Mesenchymal stem cell (in vitro differentiated cells and primary cell): ENCODE measurements at regions not wholly inside any gene's neighbourhood (a gene's known extent, or its start where the extent isn't known, plus 50 kb on each side); places are given as distances from the start of the nearest gene placed in this dataset.

Experiments
- DNase-seq: peaks from one replicate; pipeline ENCODE4 v3.0.0-alpha.2; 2013
- H2AFZ ChIP-seq: one replicate; pipeline ENCODE4 v1.6.1; 2013; ENCODE audit warnings: low read depth, mild to moderate bottlenecking, control low read depth, inconsistent platforms, low read length, moderate library complexity
- H2AK5ac ChIP-seq: 2 replicates; pipeline ENCODE4 v1.6.1; 2013; ENCODE audit warnings: low read length, moderate library complexity, mild to moderate bottlenecking, inconsistent platforms; ENCODE audit not compliant: severe bottlenecking
- H2BK120ac ChIP-seq: one replicate; pipeline ENCODE4 v1.6.1; 2013; ENCODE audit warnings: low read depth, mild to moderate bottlenecking, inconsistent platforms, low read length, moderate library complexity
- H2BK12ac ChIP-seq, 2 experiments: one replicate each; pipeline ENCODE4 v1.6.1; 2013; ENCODE audit warnings: inconsistent platforms in 2 of 2, low read length in 2 of 2, mild to moderate bottlenecking in 2 of 2, moderate library complexity in 2 of 2, control low read depth in 1 of 2
- H2BK15ac ChIP-seq: one replicate; pipeline ENCODE4 v1.6.1; 2013; ENCODE audit warnings: mild to moderate bottlenecking, low read depth, inconsistent platforms; ENCODE audit not compliant: poor library complexity, severe bottlenecking
- H2BK5ac ChIP-seq: 2 replicates; pipeline ENCODE4 v1.6.1; 2013; ENCODE audit warnings: low read depth, mild to moderate bottlenecking, low read length, control low read depth, inconsistent platforms; ENCODE audit not compliant: poor library complexity, severe bottlenecking
- H3K14ac ChIP-seq, 2 experiments: one replicate each; pipeline ENCODE4 v1.6.1; 2013; ENCODE audit warnings: inconsistent platforms in 2 of 2, low read length in 2 of 2, control low read depth in 1 of 2, mild to moderate bottlenecking in 1 of 2, moderate library complexity in 1 of 2
- H3K18ac ChIP-seq, 2 experiments: one replicate each; pipeline ENCODE4 v1.6.1; 2013; ENCODE audit warnings: inconsistent platforms in 2 of 2, low read length in 2 of 2, control low read depth in 1 of 2, low read depth in 1 of 2, mild to moderate bottlenecking in 1 of 2
- H3K23ac ChIP-seq, 2 experiments: one replicate each; pipeline ENCODE4 v1.6.1; 2013; ENCODE audit warnings: inconsistent platforms in 2 of 2, low read length in 2 of 2, mild to moderate bottlenecking in 2 of 2, moderate library complexity in 2 of 2, control low read depth in 1 of 2
- H3K27ac ChIP-seq: 2 replicates; pipeline ENCODE4 v1.5.1; 2013; ENCODE audit warnings: mild to moderate bottlenecking, moderate library complexity, low read length, control low read depth, inconsistent platforms; ENCODE audit not compliant: poor library complexity, severe bottlenecking
- H3K27me3 ChIP-seq, 2 experiments: 2 replicates each; pipeline versions ENCODE4 v1.6.1 to v1.7.0; 2013; ENCODE audit warnings: low read length in 2 of 2, mild to moderate bottlenecking in 2 of 2, moderate library complexity in 2 of 2, control low read depth in 1 of 2, inconsistent platforms in 1 of 2; ENCODE audit not compliant: control insufficient read depth in 1 of 2, insufficient read depth in 1 of 2
- H3K36me3 ChIP-seq, 2 experiments: 2 replicates each; pipeline versions ENCODE4 v1.6.1 to v1.7.0; 2013; ENCODE audit warnings: low read length in 2 of 2, control low read depth in 1 of 2, inconsistent platforms in 1 of 2, low read depth in 1 of 2, mild to moderate bottlenecking in 1 of 2; ENCODE audit not compliant: insufficient read depth in 2 of 2, control insufficient read depth in 1 of 2
- H3K4ac ChIP-seq, 2 experiments: one replicate each; pipeline ENCODE4 v1.6.1; 2013; ENCODE audit warnings: inconsistent platforms in 2 of 2, low read length in 2 of 2, mild to moderate bottlenecking in 2 of 2, moderate library complexity in 2 of 2, control low read depth in 1 of 2, low read depth in 1 of 2
- H3K4me1 ChIP-seq: 2 replicates; pipeline ENCODE4 v1.6.1; 2013; ENCODE audit warnings: low read depth, low read length, control low read depth; ENCODE audit not compliant: control insufficient read depth, insufficient read depth
- H3K4me2 ChIP-seq: 2 replicates; pipeline ENCODE4 v1.6.1; 2013; ENCODE audit warnings: low read length, mild to moderate bottlenecking, inconsistent platforms; ENCODE audit not compliant: poor library complexity, severe bottlenecking
- H3K4me3 ChIP-seq, 2 experiments: 2 replicates each; pipeline versions ENCODE4 v1.5.1 to v1.7.0; 2013; ENCODE audit warnings: low read length in 2 of 2, mild to moderate bottlenecking in 2 of 2, control low read depth in 1 of 2, low read depth in 1 of 2; ENCODE audit not compliant: insufficient read depth in 1 of 2
- H3K79me1 ChIP-seq: replicated peaks from 2 replicates; pipeline ENCODE4 v1.6.1; 2013; ENCODE audit warnings: mild to moderate bottlenecking, control low read depth, low read length, inconsistent platforms; ENCODE audit not compliant: poor library complexity, severe bottlenecking
- H3K9ac ChIP-seq: 2 replicates; pipeline ENCODE4 v1.7.0; 2013; ENCODE audit warnings: mild to moderate bottlenecking, low read length, moderate library complexity
- H3K9me3 ChIP-seq: 2 replicates; pipeline ENCODE4 v1.7.0; 2013; ENCODE audit warnings: mild to moderate bottlenecking, low read length; ENCODE audit not compliant: control insufficient read depth
- H4K8ac ChIP-seq: one replicate; pipeline ENCODE4 v1.6.1; 2013; ENCODE audit warnings: inconsistent platforms, mild to moderate bottlenecking, low read length, moderate library complexity
- H4K91ac ChIP-seq: one replicate; pipeline ENCODE4 v1.6.1; 2013; ENCODE audit warnings: mild to moderate bottlenecking, low read length, inconsistent platforms
- WGBS: methylation state at CpG from one replicate; pipeline ENCODE4 v1.1.7; 2013; ENCODE audit warnings: mixed read lengths; 5-methylcytosine and 5-hydroxymethylcytosine counted together

DNA sequence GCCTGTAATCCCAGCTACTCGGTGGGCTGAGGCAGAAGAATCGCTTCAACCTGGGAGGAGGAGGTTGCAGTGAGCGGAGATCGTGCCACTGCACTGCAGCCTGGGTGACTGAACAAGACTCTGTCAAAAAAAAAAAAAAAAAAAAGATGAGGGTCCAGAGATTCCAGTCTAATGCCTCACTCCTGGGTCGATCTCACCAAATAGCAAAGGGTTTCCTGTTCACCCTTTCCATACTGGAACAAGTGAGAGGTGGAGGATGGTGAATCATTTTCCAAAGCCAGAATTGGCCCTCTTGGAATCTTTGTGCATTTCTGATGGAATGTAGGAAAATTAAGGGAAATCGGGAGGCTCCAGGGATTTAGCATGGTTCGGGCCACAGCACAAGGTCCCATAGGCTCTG is 58.1 kb upstream of the ZNF648 start:
- Histone ChIP-seq H3K27me3 (peaks cover 0 to 17% of the 10 kb centered on the region in 2 experiments), H4K91ac (no peak overlapping the region), H3K23ac (no peak overlapping the region), H4K8ac (no peak overlapping the region), H3K27ac (peak overlapping the region; percentile 35), H3K14ac (no peak overlapping the region), H2BK120ac (no peak overlapping the region), H3K4me2 (no peak overlapping the region), H3K18ac (no peak overlapping the region), H3K4ac (no peak overlapping the region), H2BK5ac (no peak overlapping the region), H3K79me1 (no peaks in the 10 kb centered on the region), H2AFZ (no peak overlapping the region), H2BK15ac (no peak overlapping the region), H3K4me1 (peaks cover 11% of the 10 kb centered on the region), H2BK12ac (no peak overlapping the region), H3K9ac (no peak overlapping the region), H2AK5ac (no peak overlapping the region), H3K4me3 (no peak overlapping the region), H3K9me3 (no peaks in the 10 kb centered on the region), H3K36me3 (no peaks in the 10 kb centered on the region)
- WGBS, result 71% methylated on average over 6 of the region's 7 CpGs
- DNase-seq, result no peak

DNA sequence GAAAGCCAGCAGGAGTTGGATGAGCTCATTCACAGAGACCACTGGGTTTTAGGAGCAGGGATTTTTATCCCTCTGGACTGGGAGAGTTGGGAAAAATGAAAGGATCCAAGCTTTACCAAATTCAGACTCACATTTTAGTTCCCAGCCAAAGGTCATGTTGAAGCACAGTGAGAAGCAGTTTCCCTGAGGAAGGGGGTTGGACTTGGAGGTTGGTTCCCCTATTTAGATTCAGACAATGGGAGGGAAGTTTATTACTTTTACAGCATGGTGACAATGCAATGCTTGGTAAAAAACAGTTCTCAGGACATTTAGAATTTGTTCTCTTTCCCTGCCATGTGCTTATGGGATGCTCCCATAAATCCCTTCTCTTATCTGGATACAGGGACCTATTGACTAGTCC is 57.3 kb upstream of the ZNF648 start:
- no peak overlapping the region for H2BK120ac ChIP-seq
- H4K91ac ChIP-seq, result no peak overlapping the region
- no peak overlapping the region for H3K14ac ChIP-seq
- no peak overlapping the region for H4K8ac ChIP-seq
- H2BK15ac ChIP-seq, result no peak overlapping the region
- H3K27me3 ChIP-seq, result peaks cover 0 to 23% of the 10 kb centered on the region in 2 experiments
- no peak overlapping the region for H3K18ac ChIP-seq
- no peak overlapping the region for H3K4me2 ChIP-seq
- no peak for DNase-seq
- H2AK5ac ChIP-seq, result no peak overlapping the region
- no peak overlapping the region for H3K9ac ChIP-seq
- H3K27ac ChIP-seq, result no peak overlapping the region
- no peak overlapping the region for H2BK5ac ChIP-seq
- H3K9me3 ChIP-seq, result no peaks in the 10 kb centered on the region
- no peak overlapping the region for H2AFZ ChIP-seq
- H3K4ac ChIP-seq, result no peak overlapping the region
- H3K36me3 ChIP-seq, result no peaks in the 10 kb centered on the region
- no peak overlapping the region for H3K4me3 ChIP-seq
- no peak overlapping the region for H3K23ac ChIP-seq
- H2BK12ac ChIP-seq, result no peak overlapping the region
- no peaks in the 10 kb centered on the region for H3K79me1 ChIP-seq
- H3K4me1 ChIP-seq, result peaks cover 11% of the 10 kb centered on the region

DNA sequence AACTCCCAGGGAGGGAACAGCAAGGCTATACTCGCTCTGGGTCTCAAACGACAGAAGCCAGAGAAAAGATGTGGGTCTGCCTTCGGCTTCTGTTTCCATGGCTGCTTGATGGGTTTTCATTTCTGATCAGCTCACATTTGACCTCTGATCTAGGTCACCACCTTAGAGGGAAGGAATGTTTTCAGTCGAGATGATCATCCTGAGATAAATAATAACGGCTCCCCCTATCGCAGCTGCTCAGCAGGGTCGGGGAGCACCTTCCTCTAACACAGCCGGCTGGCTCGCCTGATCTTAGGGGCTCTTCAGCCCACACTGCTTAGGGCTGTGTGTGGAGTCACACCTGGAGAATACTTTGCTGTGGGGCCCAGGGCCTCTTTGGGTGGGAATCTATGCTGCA is 53.1 kb upstream of the ZNF648 start:
- peaks cover 2% of the 10 kb centered on the region for H3K4me1 ChIP-seq
- H2AFZ ChIP-seq, result no peak overlapping the region
- H3K79me1 ChIP-seq, result no peaks in the 10 kb centered on the region
- H2AK5ac ChIP-seq, result no peak overlapping the region
- no peak overlapping the region for H2BK120ac ChIP-seq
- H3K4me2 ChIP-seq, result no peak overlapping the region
- H3K9ac ChIP-seq, result no peak overlapping the region
- no peak overlapping the region for H3K18ac ChIP-seq
- H4K91ac ChIP-seq, result no peak overlapping the region
- WGBS, result 85% methylated on average over 9 of the region's 9 CpGs
- H3K4ac ChIP-seq, result no peak overlapping the region
- H3K14ac ChIP-seq, result no peak overlapping the region
- no peak overlapping the region for H3K27ac ChIP-seq
- no peak overlapping the region for H4K8ac ChIP-seq
- no peak overlapping the region for H2BK5ac ChIP-seq
- no peak overlapping the region for H3K23ac ChIP-seq
- H2BK15ac ChIP-seq, result no peak overlapping the region
- H3K9me3 ChIP-seq, result no peaks in the 10 kb centered on the region
- no peak overlapping the region for H3K4me3 ChIP-seq
- DNase-seq, result no peak
- H3K27me3 ChIP-seq, result peaks cover 0 to 39% of the 10 kb centered on the region in 2 experiments
- no peaks in the 10 kb centered on the region for H3K36me3 ChIP-seq
- H2BK12ac ChIP-seq, result no peak overlapping the region

DNA sequence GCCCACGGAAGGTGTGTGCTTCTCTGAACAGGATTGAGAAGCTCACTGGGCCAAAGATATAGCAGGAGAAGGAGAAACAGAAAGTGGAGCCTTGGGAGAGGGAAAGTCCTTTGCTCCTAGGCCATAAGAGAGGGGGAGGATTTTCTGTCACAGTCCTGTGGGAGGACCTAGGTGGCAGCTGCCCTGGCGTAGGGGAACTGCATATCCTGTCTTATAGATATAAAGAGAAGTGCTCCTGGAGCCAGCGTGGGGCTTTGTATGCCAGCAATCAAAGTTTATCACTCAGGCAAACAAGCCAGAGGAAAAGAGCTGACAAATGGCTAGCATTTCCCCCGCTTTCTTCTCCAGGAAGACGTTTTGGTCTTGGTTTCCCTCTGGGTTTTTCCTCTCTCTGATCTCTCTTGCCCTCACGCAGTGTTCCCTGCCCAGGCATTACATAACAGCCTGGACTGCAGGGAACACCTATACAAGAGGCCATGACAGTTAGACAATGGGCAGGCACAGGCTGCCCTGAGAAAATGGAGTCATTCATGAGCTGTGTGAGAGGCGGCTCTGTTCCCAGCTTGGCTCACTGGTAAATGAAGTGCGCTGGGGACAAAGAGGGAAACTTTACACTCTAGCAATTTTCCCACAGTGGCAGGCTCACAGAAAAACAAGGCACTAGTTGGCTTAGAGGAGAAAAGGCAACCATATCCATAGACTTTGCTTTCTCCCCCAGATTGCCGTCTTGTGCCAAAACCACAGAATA is 52.5 kb upstream of the ZNF648 start:
- no peak overlapping the region for H2AFZ ChIP-seq
- no peak overlapping the region for H2BK5ac ChIP-seq
- no peak overlapping the region for H3K4me3 ChIP-seq
- H3K4me1 ChIP-seq, result no peaks in the 10 kb centered on the region
- H3K79me1 ChIP-seq, result no peaks in the 10 kb centered on the region
- no peak overlapping the region for H2BK12ac ChIP-seq
- peaks cover 0 to 39% of the 10 kb centered on the region in 2 experiments for H3K27me3 ChIP-seq
- no peak overlapping the region for H4K91ac ChIP-seq
- WGBS, result 74% methylated on average over 9 of the region's 9 CpGs
- H3K36me3 ChIP-seq, result no peaks in the 10 kb centered on the region
- H3K27ac ChIP-seq, result no peak overlapping the region
- no peak overlapping the region for H3K18ac ChIP-seq
- no peak overlapping the region for H3K14ac ChIP-seq
- H3K9ac ChIP-seq, result no peak overlapping the region
- H3K4ac ChIP-seq, result no peak overlapping the region
- H3K4me2 ChIP-seq, result no peak overlapping the region
- no peaks in the 10 kb centered on the region for H3K9me3 ChIP-seq
- H2BK120ac ChIP-seq, result no peak overlapping the region
- no peak overlapping the region for H4K8ac ChIP-seq
- no peak overlapping the region for H2BK15ac ChIP-seq
- no peak overlapping the region for H2AK5ac ChIP-seq
- no peak for DNase-seq
- no peak overlapping the region for H3K23ac ChIP-seq
